ENCODE measurements at regions not wholly inside any gene's neighbourhood (a gene's known extent, or its start where the extent isn't known, plus 50 kb on each side); places are given as distances from the start of the nearest gene placed in this dataset.

- Histone ChIP-seq H3K36me3 (ENCODE audit: control insufficient read depth in 2 of 2, extremely low read depth in 1 of 2, insufficient read depth in 2 of 2, low read length in 2 of 2) (no peaks in the 10 kb centered on the region), H3K9me1 (replicated peaks; ENCODE audit: control insufficient read depth, extremely low read depth, insufficient read depth, low read length) (no peaks in the 10 kb centered on the region), H3K79me2 (ENCODE audit: control insufficient read depth, insufficient read depth, low read length) (no peaks in the 10 kb centered on the region), H3K27me3 (ENCODE audit: control insufficient read depth in 2 of 2, insufficient read depth in 2 of 2, low read length in 2 of 2) (no peaks in the 10 kb centered on the region), H3K27ac (ENCODE audit: insufficient read depth, low read depth, low read length) (no peak overlapping the region), H4K20me1 (replicated peaks; ENCODE audit: control insufficient read depth, extremely low read depth, insufficient read depth, low read length) (no peaks in the 10 kb centered on the region), H3K9ac (replicated peaks; ENCODE audit: extremely low read depth, insufficient read depth, low read length) (no peak overlapping the region), H3K4me1 (ENCODE audit: control insufficient read depth, extremely low read depth, insufficient read depth, low read length) (peaks cover 8% of the 10 kb centered on the region), H3K4me3 (replicated peaks in 1 of 3; ENCODE audit: insufficient read depth in 1 of 3, low read depth in 1 of 3, low read length in 3 of 3) (no peak overlapping the region), H2AFZ (ENCODE audit: low read depth, low read length) (no peak overlapping the region), H3K4me2 (ENCODE audit: insufficient read depth, low read length) (no peak overlapping the region), H3K9me3 (replicated peaks; ENCODE audit: control insufficient read depth, insufficient read depth, low read length) (no peaks in the 10 kb centered on the region)
- no TSS peak for BruUV-seq (replicated peaks)
- ChIA-PET POLR2A (no interaction called here), CTCF (no interaction called here)
- intact Hi-C loops (cut with micrococcal nuclease) (no loop called here), dilution Hi-C loops (cut with MboI; ENCODE audit: extremely low pct_ligation_motif_present, low sequenced_read_pairs) (no loop called here)
- DNase-seq (ENCODE audit: low read depth, low spot score) (peak; percentile 10), FAIRE-seq (no peak)
- TF ChIP-seq POLR2A (IDR thresholded peaks at IDR 0.05; ENCODE audit: low read depth, low read length) = no peak
- no peak for TF ChIP-seq FOS (IDR thresholded peaks at IDR 0.05; ENCODE audit: borderline replicate concordance, insufficient read depth, low read length)
- no peak for TF ChIP-seq JUN (IDR thresholded peaks at IDR 0.05; ENCODE audit: borderline replicate concordance, insufficient read depth, insufficient read length, low read depth)
- TF ChIP-seq MYC (IDR thresholded peaks at IDR 0.05; ENCODE audit: low read depth, low read length) = no peak
- no peak for TF ChIP-seq EZH2 (IDR thresholded peaks at IDR 0.05; ENCODE audit: borderline replicate concordance, low read depth, low read length, severe bottlenecking)
- TF ChIP-seq GATA2 (IDR thresholded peaks at IDR 0.05; ENCODE audit: insufficient read depth, insufficient read length, low read depth, low read length) = no peak
- TF ChIP-seq MAX (IDR thresholded peaks at IDR 0.05; ENCODE audit: insufficient read depth, insufficient read length) = no peak
- TF ChIP-seq POLR2AphosphoS5 (IDR thresholded peaks at IDR 0.05; ENCODE audit: insufficient read depth, low read depth, low read length) = no peak
- no peak for TF ChIP-seq CTCF (IDR thresholded peaks at IDR 0.05; ENCODE audit: extremely low read depth in 1 of 2, insufficient read depth in 1 of 2, low read depth in 1 of 2, low read length in 2 of 2)
Observed at GRCh38 chr4:111618908-111619307, 526.3 kb upstream of the FAM241A start.

Measured in endothelial cell of umbilical vein (primary cell).